Mammary epithelial cell (primary cell): ENCODE measurements at regions not wholly inside any gene's neighbourhood (a gene's known extent, or its start where the extent isn't known, plus 50 kb on each side); places are given as distances from the start of the nearest gene placed in this dataset.

Experiments
- EZH2 ChIP-seq: IDR thresholded peaks from 2 replicates; pipeline ENCODE4 v1.6.1; 2012; ENCODE audit warnings: low read length, inconsistent platforms, borderline replicate concordance
- TF ChIP-seq, protein P1 (sequence below), 2 donors: IDR thresholded peaks in 1 of 2; conservative IDR thresholded peaks in 1 of 2; 2 replicates each; pipeline ENCODE4 v1.5.1; 2011 to 2012; ENCODE audit warnings: inconsistent platforms in 2 of 2, low read length in 2 of 2, mild to moderate bottlenecking in 2 of 2, control low read depth in 1 of 2, low read depth in 1 of 2; ENCODE audit not compliant: insufficient read depth in 1 of 2; ENCODE audit errors: extremely low read depth in 1 of 2

- TF ChIP-seq EZH2 = no peak
- TF ChIP-seq, protein P1, sequence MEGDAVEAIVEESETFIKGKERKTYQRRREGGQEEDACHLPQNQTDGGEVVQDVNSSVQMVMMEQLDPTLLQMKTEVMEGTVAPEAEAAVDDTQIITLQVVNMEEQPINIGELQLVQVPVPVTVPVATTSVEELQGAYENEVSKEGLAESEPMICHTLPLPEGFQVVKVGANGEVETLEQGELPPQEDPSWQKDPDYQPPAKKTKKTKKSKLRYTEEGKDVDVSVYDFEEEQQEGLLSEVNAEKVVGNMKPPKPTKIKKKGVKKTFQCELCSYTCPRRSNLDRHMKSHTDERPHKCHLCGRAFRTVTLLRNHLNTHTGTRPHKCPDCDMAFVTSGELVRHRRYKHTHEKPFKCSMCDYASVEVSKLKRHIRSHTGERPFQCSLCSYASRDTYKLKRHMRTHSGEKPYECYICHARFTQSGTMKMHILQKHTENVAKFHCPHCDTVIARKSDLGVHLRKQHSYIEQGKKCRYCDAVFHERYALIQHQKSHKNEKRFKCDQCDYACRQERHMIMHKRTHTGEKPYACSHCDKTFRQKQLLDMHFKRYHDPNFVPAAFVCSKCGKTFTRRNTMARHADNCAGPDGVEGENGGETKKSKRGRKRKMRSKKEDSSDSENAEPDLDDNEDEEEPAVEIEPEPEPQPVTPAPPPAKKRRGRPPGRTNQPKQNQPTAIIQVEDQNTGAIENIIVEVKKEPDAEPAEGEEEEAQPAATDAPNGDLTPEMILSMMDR (conservative IDR thresholded peaks at IDR 0.05 in 1 of 2, IDR thresholded peaks at IDR 0.05 in 1 of 2; ENCODE audit: extremely low read depth in 1 of 2, insufficient read depth in 1 of 2, low read depth in 1 of 2, low read length in 2 of 2) = no peak
These were observed 1044.3 kb downstream of the AMY1C start for GRCh38 chr1:104794035-104794434.
